ENCODE measurements at regions not wholly inside any gene's neighbourhood (a gene's known extent, or its start where the extent isn't known, plus 50 kb on each side); places are given as distances from the start of the nearest gene placed in this dataset.

- Histone ChIP-seq H3K4me3 (no peak overlapping the region), H3K9me3 (peaks cover 0 to 15% (median 12%) of the 10 kb centered on the region in 8 donors), H3K4me1 (peaks cover 5 to 60% (median 28%) of the 10 kb centered on the region in 6 donors), H3K27me3 (replicated peaks in 1 of 7) (no peaks in the 10 kb centered on the region), H3K27ac (peak overlapping the region in 6 of 8 donors; percentile 27 to 74 (median 58)), H3K36me3 (no peaks in the 10 kb centered on the region)
- intact Hi-C loops (cut with DNase I; ENCODE audit: low total_unique reads) = no loop called here
- DNase-seq = no peak
- no peak for TF ChIP-seq POLR2AphosphoS5 (IDR thresholded peaks at IDR 0.05)
- no peak for TF ChIP-seq CTCF (IDR thresholded peaks at IDR 0.05 in 8 of 11, conservative IDR thresholded peaks at IDR 0.05 in 3 of 11)
- no peak for TF ChIP-seq POLR2A (IDR thresholded peaks at IDR 0.05)
- WGBS, 5 donors = 22 to 45% (median 34%) methylated on average over 2 of the region's 2 CpGs
Observed at GRCh38 chr10:7046615-7047014, 364.2 kb downstream of the SFMBT2 start.

- TF ChIP-seq POLR2A (IDR thresholded peaks at IDR 0.05) = no peak
- TF ChIP-seq POLR2AphosphoS5 (IDR thresholded peaks at IDR 0.05) = peak in 1 of 3 donors; percentile 76
- Histone ChIP-seq H3K4me1 (peaks cover 5 to 60% (median 28%) of the 10 kb centered on the region in 6 donors), H3K9me3 (peaks cover 0 to 15% (median 12%) of the 10 kb centered on the region in 8 donors), H3K27ac (peak overlapping the region in 5 of 8 donors; percentile 29 to 79 (median 58)), H3K4me3 (no peak overlapping the region), H3K27me3 (replicated peaks in 1 of 7) (no peaks in the 10 kb centered on the region), H3K36me3 (no peaks in the 10 kb centered on the region)
- 39 to 56% (median 49%) methylated on average over 4 of the region's 4 CpGs for WGBS, 5 donors
- intact Hi-C loops (cut with DNase I; ENCODE audit: low total_unique reads) = no loop called here
- DNase-seq = no peak
Observed at GRCh38 chr10:7045891-7046599, 364.8 kb downstream of the SFMBT2 start.

- H3K4me3 ChIP-seq = no peak overlapping the region
- H3K27me3 ChIP-seq (replicated peaks in 1 of 7) = no peaks in the 10 kb centered on the region
- 68 to 100% (median 77%) methylated on average over 2 to 3 of the region's 3 CpGs for WGBS, 5 donors
- no peaks in the 10 kb centered on the region for H3K36me3 ChIP-seq
- peaks cover 5 to 60% (median 28%) of the 10 kb centered on the region in 6 donors for H3K4me1 ChIP-seq
- H3K27ac ChIP-seq = peak overlapping the region in 1 of 8 donors; percentile 17
- intact Hi-C loops (cut with DNase I; ENCODE audit: low total_unique reads) = no loop called here
- no peak for DNase-seq
- TF ChIP-seq CTCF (IDR thresholded peaks at IDR 0.05 in 8 of 11, conservative IDR thresholded peaks at IDR 0.05 in 3 of 11) = no peak
- TF ChIP-seq POLR2A (IDR thresholded peaks at IDR 0.05) = no peak
- no peak for TF ChIP-seq POLR2AphosphoS5 (IDR thresholded peaks at IDR 0.05)
- H3K9me3 ChIP-seq = no peaks in the 10 kb centered on the region
Observed at GRCh38 chr10:7043055-7043653, 367.7 kb downstream of the SFMBT2 start.

GRCh38 chr10:7042419-7043054, 368.3 kb downstream of the SFMBT2 start:
- intact Hi-C loops (cut with DNase I; ENCODE audit: low total_unique reads) = no loop called here
- Histone ChIP-seq H3K27ac (peak overlapping the region in 1 of 8 donors; percentile 17), H3K36me3 (no peaks in the 10 kb centered on the region), H3K9me3 (no peaks in the 10 kb centered on the region), H3K4me3 (no peak overlapping the region), H3K4me1 (peaks cover 5 to 55% (median 28%) of the 10 kb centered on the region in 6 donors), H3K27me3 (replicated peaks in 1 of 7) (no peaks in the 10 kb centered on the region)
- 93 to 99% (median 94%) methylated on average over 6 of the region's 6 CpGs for WGBS, 5 donors
- TF ChIP-seq POLR2A (IDR thresholded peaks at IDR 0.05) = no peak
- TF ChIP-seq POLR2AphosphoS5 (IDR thresholded peaks at IDR 0.05) = no peak
- no peak for TF ChIP-seq CTCF (IDR thresholded peaks at IDR 0.05 in 8 of 11, conservative IDR thresholded peaks at IDR 0.05 in 3 of 11)
- DNase-seq = no peak
